IMR-90 (cell line): ENCODE measurements at regions not wholly inside any gene's neighbourhood (a gene's known extent, or its start where the extent isn't known, plus 50 kb on each side); places are given as distances from the start of the nearest gene placed in this dataset.

Source experiments
- ATAC-seq: fragments of 200-7000 bp; cut with Tn5 transposase; 2 replicates; pipeline ENCODE4 v1.9.1; 2020; ENCODE audit warnings: low read depth, mild to moderate bottlenecking, moderate library complexity
- BruUV-seq: library from RNA; stranded (reverse); fragments of 400-500 nt; replicated peaks from 2 replicates; lab custom pipeline; 2021; lab: Mats Ljungman, UMichigan
- CTCF ChIA-PET: fragments of 300-600 bp; formaldehyde crosslinking; extraction: SDS; loops from one replicate; lab custom pipeline; 2021; ENCODE audit warnings: antibody characterized with exemption; lab: Yijun Ruan, JAX
- POLR2A ChIA-PET: fragments of 300-600 bp; sonication (Branson Sonifier 250); formaldehyde crosslinking; loops from one replicate; lab custom pipeline; 2022; ENCODE audit warnings: antibody characterized with exemption; ENCODE audit not compliant: unreplicated experiment; lab: Charles Lee
- DNase-seq: peaks from one replicate; pipeline ENCODE4 v3.0.0; 2013
- H2AFZ ChIP-seq: replicated peaks from 2 replicates; pipeline ENCODE3; 2013; ENCODE audit warnings: low read length, mild to moderate bottlenecking; ENCODE audit not compliant: poor library complexity
- H2AK5ac ChIP-seq: 2 replicates; pipeline ENCODE4 v1.6.1; 2013; ENCODE audit warnings: low read depth, low read length, inconsistent platforms
- H2AK9ac ChIP-seq: replicated peaks from 2 replicates; pipeline ENCODE3; 2013; ENCODE audit warnings: mild to moderate bottlenecking, low read depth, low read length, moderate library complexity; ENCODE audit not compliant: poor library complexity
- H2BK120ac ChIP-seq: 2 replicates; pipeline ENCODE4 v1.6.1; 2013; ENCODE audit warnings: low read depth, low read length, inconsistent platforms
- H2BK15ac ChIP-seq: 3 replicates; pipeline ENCODE4 v1.6.1; 2013; ENCODE audit warnings: low read depth, low read length, inconsistent platforms
- H2BK20ac ChIP-seq: 2 replicates; pipeline ENCODE4 v1.6.1; 2013; ENCODE audit warnings: low read depth, mild to moderate bottlenecking, inconsistent platforms, low read length, moderate library complexity
- H2BK5ac ChIP-seq: 2 replicates; pipeline ENCODE4 v1.6.1; 2013; ENCODE audit warnings: mild to moderate bottlenecking, low read depth, low read length, inconsistent platforms; ENCODE audit not compliant: poor library complexity, severe bottlenecking
- H3K14ac ChIP-seq: replicated peaks from 2 replicates; pipeline ENCODE4 v1.6.1; 2013; ENCODE audit warnings: low read depth, low read length, inconsistent platforms
- H3K18ac ChIP-seq: 2 replicates; pipeline ENCODE4 v1.6.1; 2013; ENCODE audit warnings: low read depth, low read length, control low read depth
- H3K23ac ChIP-seq: 2 replicates; pipeline ENCODE4 v1.6.1; 2013; ENCODE audit warnings: low read depth, low read length, inconsistent platforms
- H3K27ac ChIP-seq: 2 replicates; pipeline ENCODE4 v1.5.1; 2013; ENCODE audit warnings: mild to moderate bottlenecking, control low read depth, low read length; ENCODE audit not compliant: insufficient read depth
- H3K27me3 ChIP-seq: 2 replicates; pipeline ENCODE4 v1.6.1; 2013; ENCODE audit warnings: low read length; ENCODE audit not compliant: control insufficient read depth, insufficient read depth
- H3K36me3 ChIP-seq: 2 replicates; pipeline ENCODE4 v1.6.1; 2013; ENCODE audit warnings: low read length, mixed read lengths; ENCODE audit not compliant: control insufficient read depth, insufficient read depth
- H3K4ac ChIP-seq: 2 replicates; pipeline ENCODE4 v1.6.1; 2013; ENCODE audit warnings: low read depth, low read length, inconsistent platforms
- H3K4me1 ChIP-seq: 2 replicates; pipeline ENCODE4 v1.6.1; 2013; ENCODE audit warnings: low read length, mixed read lengths; ENCODE audit not compliant: control insufficient read depth, insufficient read depth
- H3K4me2 ChIP-seq: 2 replicates; pipeline ENCODE4 v1.6.1; 2013; ENCODE audit warnings: low read depth, mild to moderate bottlenecking, control low read depth, low read length, moderate library complexity
- H3K4me3 ChIP-seq: 2 replicates; pipeline ENCODE4 v1.5.1; 2013; ENCODE audit warnings: low read depth, mild to moderate bottlenecking, control low read depth, low read length, moderate library complexity; ENCODE audit not compliant: insufficient read depth
- H3K56ac ChIP-seq: 2 replicates; pipeline ENCODE4 v1.6.1; 2013; ENCODE audit warnings: low read length, inconsistent platforms; ENCODE audit not compliant: insufficient read depth; ENCODE audit errors: extremely low read depth
- H3K79me1 ChIP-seq, 2 experiments: 2 replicates each; pipeline ENCODE4 v1.6.1; 2013; ENCODE audit warnings: low read length in 2 of 2, inconsistent platforms in 1 of 2, low read depth in 1 of 2
- H3K9ac ChIP-seq: 2 replicates; pipeline ENCODE4 v1.6.1; 2013; ENCODE audit warnings: low read depth, low read length, control low read depth
- H3K9me1 ChIP-seq: 2 replicates; pipeline ENCODE4 v1.6.1; 2013; ENCODE audit warnings: low read length, inconsistent platforms; ENCODE audit not compliant: insufficient read depth
- H3K9me3 ChIP-seq: 2 replicates; pipeline ENCODE4 v1.6.1; 2013; ENCODE audit warnings: low read length; ENCODE audit not compliant: control insufficient read depth, insufficient read depth
- H4K20me1 ChIP-seq: 2 replicates; pipeline ENCODE4 v1.6.1; 2013; ENCODE audit warnings: low read length, inconsistent platforms; ENCODE audit not compliant: insufficient read depth
- H4K5ac ChIP-seq: 2 replicates; pipeline ENCODE4 v1.6.1; 2013; ENCODE audit warnings: mild to moderate bottlenecking, low read depth, low read length, control low read depth
- H4K8ac ChIP-seq, 2 experiments: 2 replicates each; pipeline ENCODE4 v1.6.1; 2013; ENCODE audit warnings: low read depth in 2 of 2, low read length in 2 of 2, control low read depth in 1 of 2, inconsistent platforms in 1 of 2
- H4K91ac ChIP-seq: 2 replicates; pipeline ENCODE4 v1.6.1; 2013; ENCODE audit warnings: low read depth, low read length, inconsistent platforms; ENCODE audit not compliant: insufficient read depth
- BHLHE40 ChIP-seq: fragments of 150-350 bp; IDR thresholded peaks from 2 replicates; pipeline ENCODE4 v1.6.1; 2016; ENCODE audit warnings: mild to moderate bottlenecking, low read depth, low read length
- CEBPB ChIP-seq: IDR thresholded peaks from 2 replicates; pipeline ENCODE4 v1.6.1; 2012; ENCODE audit warnings: low read depth, low read length, improper control_type of control experiment
- CHD1 ChIP-seq: IDR thresholded peaks from 2 replicates; pipeline ENCODE4 v1.6.1; 2012; ENCODE audit warnings: low read depth, low read length, improper control_type of control experiment
- ELK1 ChIP-seq: fragments of 150-350 bp; IDR thresholded peaks from 2 replicates; pipeline ENCODE4 v1.6.1; 2016; ENCODE audit warnings: low read depth, mild to moderate bottlenecking, low read length, moderate library complexity, borderline replicate concordance
- FOS ChIP-seq: fragments of 150-350 bp; IDR thresholded peaks from 2 replicates; pipeline ENCODE4 v1.6.1; 2016; ENCODE audit warnings: low read depth, low read length
- MAFK ChIP-seq: IDR thresholded peaks from 2 replicates; pipeline ENCODE4 v1.6.1; 2012; ENCODE audit warnings: low read depth, low read length, improper control_type of control experiment
- MAZ ChIP-seq: IDR thresholded peaks from 2 replicates; pipeline ENCODE4 v1.6.1; 2012; ENCODE audit warnings: low read depth, mild to moderate bottlenecking, low read length, improper control_type of control experiment, moderate library complexity, borderline replicate concordance
- MXI1 ChIP-seq: IDR thresholded peaks from 2 replicates; pipeline ENCODE4 v1.6.1; 2012; ENCODE audit warnings: low read depth, mild to moderate bottlenecking, low read length, moderate library complexity, borderline replicate concordance
- NFE2L2 ChIP-seq: fragments of 150-350 bp; IDR thresholded peaks from 2 replicates; pipeline ENCODE4 v1.6.1; 2016; ENCODE audit warnings: low read depth, mild to moderate bottlenecking, low read length
- POLR2A ChIP-seq: IDR thresholded peaks from 2 replicates; pipeline ENCODE4 v1.6.1; 2012; ENCODE audit warnings: mild to moderate bottlenecking, low read depth, low read length
- RAD21 ChIP-seq: IDR thresholded peaks from 2 replicates; pipeline ENCODE4 v1.6.1; 2012; ENCODE audit warnings: low read length, improper control_type of control experiment
- RCOR1 ChIP-seq: IDR thresholded peaks from 2 replicates; pipeline ENCODE4 v1.6.1; 2012; ENCODE audit warnings: mild to moderate bottlenecking, low read length, improper control_type of control experiment; ENCODE audit not compliant: insufficient replicate concordance
- RFX5 ChIP-seq: IDR thresholded peaks from 2 replicates; pipeline ENCODE4 v1.8.0; 2012; ENCODE audit warnings: low read depth, mild to moderate bottlenecking, low read length, moderate library complexity
- dilution Hi-C: fragments of 300-500 bp; cut with HindIII; formaldehyde crosslinking; loops from one replicate; pipeline ENCODE4 v1.14.3; 2018; ENCODE audit warnings: low sequenced_read_pairs; ENCODE audit not compliant: unreplicated experiment
- in situ Hi-C: fragments of 300-500 bp; cut with MboI; formaldehyde crosslinking; loops from 3 replicates; pipeline ENCODE4 v1.14.3; 2019; ENCODE audit warnings: low sequenced_read_pairs, inconsistent platforms, mixed read lengths
- intact Hi-C: fragments of 100-400 bp; cut with micrococcal nuclease; formaldehyde crosslinking; loops from 2 replicates; pipeline ENCODE4 v1.10.0; 2022
- TF ChIP-seq, protein P1 (sequence below): conservative IDR thresholded peaks from 2 replicates; pipeline ENCODE4 v1.5.1; 2012; ENCODE audit warnings: mild to moderate bottlenecking, low read depth, low read length, improper control_type of control experiment

- Histone ChIP-seq H3K56ac (no peak overlapping the region), H3K4me1 (no peaks in the 10 kb centered on the region), H3K4me2 (no peak overlapping the region), H2BK5ac (no peak overlapping the region), H3K79me1 (no peaks in the 10 kb centered on the region), H3K9me3 (no peaks in the 10 kb centered on the region), H3K4me3 (no peak overlapping the region), H3K14ac (no peak overlapping the region), H2AFZ (no peak overlapping the region), H3K36me3 (no peaks in the 10 kb centered on the region), H3K4ac (no peak overlapping the region), H3K18ac (no peak overlapping the region), H3K9me1 (no peaks in the 10 kb centered on the region), H4K20me1 (no peaks in the 10 kb centered on the region), H2AK5ac (no peak overlapping the region), H4K8ac (no peak overlapping the region), H3K23ac (no peak overlapping the region), H2BK120ac (no peak overlapping the region), H3K27me3 (no peaks in the 10 kb centered on the region), H2AK9ac (no peak overlapping the region), H3K27ac (no peak overlapping the region), H4K91ac (no peak overlapping the region), H4K5ac (no peak overlapping the region), H3K9ac (no peak overlapping the region), H2BK20ac (no peak overlapping the region), H2BK15ac (no peak overlapping the region)
- ATAC-seq (no peak), DNase-seq (no peak)
- no TSS peak for BruUV-seq
- dilution Hi-C loops (no loop called here), in situ Hi-C loops (no loop called here), intact Hi-C loops (no loop called here)
- CTCF ChIA-PET, result no interaction called here
- POLR2A ChIA-PET, result no interaction called here
- TF ChIP-seq RCOR1 (no peak), FOS (no peak), ELK1 (no peak), POLR2A (no peak), NFE2L2 (no peak), CEBPB (no peak), MAFK (no peak), MXI1 (no peak), BHLHE40 (no peak), MAZ (no peak), CHD1 (no peak), RAD21 (no peak), RFX5 (no peak)
- TF ChIP-seq, protein P1, sequence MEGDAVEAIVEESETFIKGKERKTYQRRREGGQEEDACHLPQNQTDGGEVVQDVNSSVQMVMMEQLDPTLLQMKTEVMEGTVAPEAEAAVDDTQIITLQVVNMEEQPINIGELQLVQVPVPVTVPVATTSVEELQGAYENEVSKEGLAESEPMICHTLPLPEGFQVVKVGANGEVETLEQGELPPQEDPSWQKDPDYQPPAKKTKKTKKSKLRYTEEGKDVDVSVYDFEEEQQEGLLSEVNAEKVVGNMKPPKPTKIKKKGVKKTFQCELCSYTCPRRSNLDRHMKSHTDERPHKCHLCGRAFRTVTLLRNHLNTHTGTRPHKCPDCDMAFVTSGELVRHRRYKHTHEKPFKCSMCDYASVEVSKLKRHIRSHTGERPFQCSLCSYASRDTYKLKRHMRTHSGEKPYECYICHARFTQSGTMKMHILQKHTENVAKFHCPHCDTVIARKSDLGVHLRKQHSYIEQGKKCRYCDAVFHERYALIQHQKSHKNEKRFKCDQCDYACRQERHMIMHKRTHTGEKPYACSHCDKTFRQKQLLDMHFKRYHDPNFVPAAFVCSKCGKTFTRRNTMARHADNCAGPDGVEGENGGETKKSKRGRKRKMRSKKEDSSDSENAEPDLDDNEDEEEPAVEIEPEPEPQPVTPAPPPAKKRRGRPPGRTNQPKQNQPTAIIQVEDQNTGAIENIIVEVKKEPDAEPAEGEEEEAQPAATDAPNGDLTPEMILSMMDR, result no peak
Measured at GRCh38 chr1:81563632-81564031, 237.1 kb upstream of the ADGRL2 start.
